ENCODE measurements at regions not wholly inside any gene's neighbourhood (a gene's known extent, or its start where the extent isn't known, plus 50 kb on each side); places are given as distances from the start of the nearest gene placed in this dataset.
"Not testable (repeated sequence)": the region's sequence is repeated elsewhere in the genome, so short reads cannot be mapped to it uniquely, and the experiment has no call there.

GRCh38 chr3:18987862-18988447 lies 160.4 kb upstream of the KCNH8 start:
- DNase-seq (ENCODE audit: low read depth): no peak

GRCh38 chr3:18987070-18987469 lies 161.2 kb upstream of the KCNH8 start:
- DNase-seq (ENCODE audit: low read depth): no peak

- no peak for DNase-seq (ENCODE audit: low read depth)
These were observed 165.4 kb upstream of the KCNH8 start for GRCh38 chr3:18982920-18983319.

GRCh38 chr3:18976102-18976501 lies 172.2 kb upstream of the KCNH8 start:
- DNase-seq (ENCODE audit: low read depth): not testable (repeated sequence)

- DNase-seq (ENCODE audit: low read depth): no peak
These were observed 180.2 kb upstream of the KCNH8 start for GRCh38 chr3:18968120-18968519.

GRCh38 chr3:18965781-18966180 lies 182.5 kb upstream of the KCNH8 start:
- DNase-seq (ENCODE audit: low read depth): no peak

- DNase-seq (ENCODE audit: low read depth): no peak
These were observed 183.7 kb upstream of the KCNH8 start for GRCh38 chr3:18964640-18965039.

- no peak for DNase-seq (ENCODE audit: low read depth)
These were observed 197.0 kb upstream of the KCNH8 start for GRCh38 chr3:18951333-18951732.

GRCh38 chr3:18946524-18946923 lies 201.8 kb upstream of the KCNH8 start:
- no peak for DNase-seq (ENCODE audit: low read depth)

- no peak for DNase-seq (ENCODE audit: low read depth)
These were observed 210.7 kb upstream of the KCNH8 start for GRCh38 chr3:18937574-18937973.

GRCh38 chr3:18919158-18919557 lies 229.2 kb upstream of the KCNH8 start:
- DNase-seq (ENCODE audit: low read depth): no peak

GRCh38 chr3:18917923-18918322 lies 230.4 kb upstream of the KCNH8 start:
- no peak for DNase-seq (ENCODE audit: low read depth)

GRCh38 chr3:18902081-18902793 lies 246.1 kb upstream of the KCNH8 start:
- DNase-seq (ENCODE audit: low read depth): no peak

GRCh38 chr3:18901571-18901970 lies 246.7 kb upstream of the KCNH8 start:
- DNase-seq (ENCODE audit: low read depth): no peak

- no peak for DNase-seq (ENCODE audit: low read depth)
These were observed 247.3 kb upstream of the KCNH8 start for GRCh38 chr3:18900994-18901393.

- DNase-seq (ENCODE audit: low read depth): no peak
These were observed 249.4 kb upstream of the KCNH8 start for GRCh38 chr3:18898911-18899310.

GRCh38 chr3:18892756-18893155 lies 255.6 kb upstream of the KCNH8 start:
- DNase-seq (ENCODE audit: low read depth): no peak

- no peak for DNase-seq (ENCODE audit: low read depth)
These were observed 256.3 kb upstream of the KCNH8 start for GRCh38 chr3:18892047-18892446.

GRCh38 chr3:18891641-18892040 lies 256.7 kb upstream of the KCNH8 start:
- no peak for DNase-seq (ENCODE audit: low read depth)

- DNase-seq (ENCODE audit: low read depth): no peak
These were observed 257.9 kb upstream of the KCNH8 start for GRCh38 chr3:18890449-18890848.

GRCh38 chr3:18888819-18889218 lies 259.5 kb upstream of the KCNH8 start:
- DNase-seq (ENCODE audit: low read depth): no peak

GRCh38 chr3:18888370-18888769 lies 259.9 kb upstream of the KCNH8 start:
- DNase-seq (ENCODE audit: low read depth): no peak

GRCh38 chr3:18886331-18886730 lies 262.0 kb upstream of the KCNH8 start:
- DNase-seq (ENCODE audit: low read depth): no peak

- no peak for DNase-seq (ENCODE audit: low read depth)
These were observed 262.7 kb upstream of the KCNH8 start for GRCh38 chr3:18885612-18886011.

All from HS-5 (cell line).